ENCODE measurements at regions not wholly inside any gene's neighbourhood (a gene's known extent, or its start where the extent isn't known, plus 50 kb on each side); places are given as distances from the start of the nearest gene placed in this dataset.

DNA sequence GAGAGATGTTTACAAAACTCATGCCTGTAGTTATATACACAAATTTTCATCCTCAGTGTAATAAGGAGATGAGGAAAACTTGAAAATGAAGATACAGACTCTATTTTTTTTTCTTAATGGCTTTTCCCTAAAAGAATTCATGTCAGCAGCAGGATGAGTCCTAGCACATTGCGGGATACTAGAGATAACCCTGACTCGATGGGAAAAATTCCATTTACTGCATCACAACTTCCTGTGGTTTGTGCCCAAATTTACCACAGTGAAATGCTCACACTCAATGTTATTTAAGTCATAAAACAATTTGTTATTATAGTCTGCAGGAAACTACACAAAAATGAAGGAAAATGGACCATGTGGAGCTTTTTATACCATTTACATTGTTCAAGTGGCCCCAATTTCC is 581.9 kb upstream of the ZNF717 start:
- TF ChIP-seq, protein P1, sequence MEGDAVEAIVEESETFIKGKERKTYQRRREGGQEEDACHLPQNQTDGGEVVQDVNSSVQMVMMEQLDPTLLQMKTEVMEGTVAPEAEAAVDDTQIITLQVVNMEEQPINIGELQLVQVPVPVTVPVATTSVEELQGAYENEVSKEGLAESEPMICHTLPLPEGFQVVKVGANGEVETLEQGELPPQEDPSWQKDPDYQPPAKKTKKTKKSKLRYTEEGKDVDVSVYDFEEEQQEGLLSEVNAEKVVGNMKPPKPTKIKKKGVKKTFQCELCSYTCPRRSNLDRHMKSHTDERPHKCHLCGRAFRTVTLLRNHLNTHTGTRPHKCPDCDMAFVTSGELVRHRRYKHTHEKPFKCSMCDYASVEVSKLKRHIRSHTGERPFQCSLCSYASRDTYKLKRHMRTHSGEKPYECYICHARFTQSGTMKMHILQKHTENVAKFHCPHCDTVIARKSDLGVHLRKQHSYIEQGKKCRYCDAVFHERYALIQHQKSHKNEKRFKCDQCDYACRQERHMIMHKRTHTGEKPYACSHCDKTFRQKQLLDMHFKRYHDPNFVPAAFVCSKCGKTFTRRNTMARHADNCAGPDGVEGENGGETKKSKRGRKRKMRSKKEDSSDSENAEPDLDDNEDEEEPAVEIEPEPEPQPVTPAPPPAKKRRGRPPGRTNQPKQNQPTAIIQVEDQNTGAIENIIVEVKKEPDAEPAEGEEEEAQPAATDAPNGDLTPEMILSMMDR (conservative IDR thresholded peaks at IDR 0.05; ENCODE audit: low read depth, low read length) = no peak
- no peak for TF ChIP-seq EZH2 (IDR thresholded peaks at IDR 0.05; ENCODE audit: low read length, unreplicated experiment)
